Activated naive CD8-positive, alpha-beta T cell (primary cell): ENCODE measurements at regions not wholly inside any gene's neighbourhood (a gene's known extent, or its start where the extent isn't known, plus 50 kb on each side); places are given as distances from the start of the nearest gene placed in this dataset.

ENCODE experiments used
- H3K27ac Mint-ChIP-seq: one replicate; pipeline ENCODE4 v1.8.0; 2021; ENCODE audit warnings: mixed read lengths
- H3K27me3 Mint-ChIP-seq: one replicate; pipeline ENCODE4 v1.8.0; 2021; ENCODE audit warnings: mixed read lengths
- H3K36me3 Mint-ChIP-seq: one replicate; pipeline ENCODE4 v1.8.0; 2021; ENCODE audit warnings: mixed read lengths
- H3K4me1 Mint-ChIP-seq: one replicate; pipeline ENCODE4 v1.8.0; 2021; ENCODE audit warnings: low read depth, mixed read lengths
- H3K4me3 Mint-ChIP-seq: one replicate; pipeline ENCODE4 v1.8.0; 2021; ENCODE audit warnings: mild to moderate bottlenecking, mixed read lengths
- H3K9me3 Mint-ChIP-seq: one replicate; pipeline ENCODE4 v1.8.0; 2021; ENCODE audit warnings: low read depth, mixed read lengths

- H3K9me3 Mint-ChIP-seq = no peaks in the 10 kb centered on the region
- no peaks in the 10 kb centered on the region for H3K36me3 Mint-ChIP-seq
- H3K4me1 Mint-ChIP-seq = no peaks in the 10 kb centered on the region
- no peak overlapping the region for H3K27ac Mint-ChIP-seq
- H3K4me3 Mint-ChIP-seq = no peak overlapping the region
- peaks cover 17% of the 10 kb centered on the region for H3K27me3 Mint-ChIP-seq
Measured at GRCh38 chr10:2926918-2927660, 140.3 kb upstream of the PFKP start.

GRCh38 chr10:2925631-2926030 is 141.7 kb upstream of the PFKP start:
- no peaks in the 10 kb centered on the region for H3K9me3 Mint-ChIP-seq
- H3K36me3 Mint-ChIP-seq = no peaks in the 10 kb centered on the region
- peaks cover 21% of the 10 kb centered on the region for H3K27me3 Mint-ChIP-seq
- H3K4me1 Mint-ChIP-seq = no peaks in the 10 kb centered on the region
- H3K4me3 Mint-ChIP-seq = no peak overlapping the region
- no peak overlapping the region for H3K27ac Mint-ChIP-seq

- Mint-ChIP-seq H3K4me3 (no peak overlapping the region), H3K4me1 (no peaks in the 10 kb centered on the region), H3K27me3 (peaks cover 19% of the 10 kb centered on the region), H3K27ac (no peak overlapping the region), H3K9me3 (no peaks in the 10 kb centered on the region), H3K36me3 (no peaks in the 10 kb centered on the region)
Measured at GRCh38 chr10:2924431-2924830, 142.9 kb upstream of the PFKP start.

- H3K27me3 Mint-ChIP-seq = peaks cover 10% of the 10 kb centered on the region
- H3K4me3 Mint-ChIP-seq = no peak overlapping the region
- no peaks in the 10 kb centered on the region for H3K36me3 Mint-ChIP-seq
- H3K27ac Mint-ChIP-seq = no peak overlapping the region
- no peaks in the 10 kb centered on the region for H3K9me3 Mint-ChIP-seq
- no peaks in the 10 kb centered on the region for H3K4me1 Mint-ChIP-seq
Measured at GRCh38 chr10:2921956-2922680, 145.2 kb upstream of the PFKP start.

- no peak overlapping the region for H3K4me3 Mint-ChIP-seq
- H3K27me3 Mint-ChIP-seq = peaks cover 8% of the 10 kb centered on the region
- H3K4me1 Mint-ChIP-seq = no peaks in the 10 kb centered on the region
- H3K27ac Mint-ChIP-seq = no peak overlapping the region
- H3K36me3 Mint-ChIP-seq = no peaks in the 10 kb centered on the region
- H3K9me3 Mint-ChIP-seq = no peaks in the 10 kb centered on the region
Measured at GRCh38 chr10:2920637-2921036, 146.7 kb upstream of the PFKP start.

GRCh38 chr10:2920168-2920567 is 147.2 kb upstream of the PFKP start:
- H3K9me3 Mint-ChIP-seq = no peaks in the 10 kb centered on the region
- H3K36me3 Mint-ChIP-seq = no peaks in the 10 kb centered on the region
- H3K27me3 Mint-ChIP-seq = peaks cover 8% of the 10 kb centered on the region
- H3K4me3 Mint-ChIP-seq = no peak overlapping the region
- no peak overlapping the region for H3K27ac Mint-ChIP-seq
- H3K4me1 Mint-ChIP-seq = no peaks in the 10 kb centered on the region

- Mint-ChIP-seq H3K4me3 (no peak overlapping the region), H3K27me3 (peaks cover 6% of the 10 kb centered on the region), H3K36me3 (no peaks in the 10 kb centered on the region), H3K9me3 (no peaks in the 10 kb centered on the region), H3K4me1 (no peaks in the 10 kb centered on the region), H3K27ac (no peak overlapping the region)
Measured at GRCh38 chr10:2919016-2919415, 148.3 kb upstream of the PFKP start.

- Mint-ChIP-seq H3K36me3 (no peaks in the 10 kb centered on the region), H3K9me3 (no peaks in the 10 kb centered on the region), H3K27ac (no peak overlapping the region), H3K4me1 (no peaks in the 10 kb centered on the region), H3K27me3 (peaks cover 6% of the 10 kb centered on the region), H3K4me3 (no peak overlapping the region)
Measured at GRCh38 chr10:2918489-2918888, 148.9 kb upstream of the PFKP start.

- H3K4me1 Mint-ChIP-seq = no peaks in the 10 kb centered on the region
- no peak overlapping the region for H3K4me3 Mint-ChIP-seq
- H3K27me3 Mint-ChIP-seq = peaks cover 6% of the 10 kb centered on the region
- no peaks in the 10 kb centered on the region for H3K9me3 Mint-ChIP-seq
- H3K27ac Mint-ChIP-seq = no peak overlapping the region
- no peaks in the 10 kb centered on the region for H3K36me3 Mint-ChIP-seq
Measured at GRCh38 chr10:2917926-2918325, 149.4 kb upstream of the PFKP start.

GRCh38 chr10:2915412-2915811 is 151.9 kb upstream of the PFKP start:
- no peak overlapping the region for H3K27ac Mint-ChIP-seq
- H3K4me1 Mint-ChIP-seq = no peaks in the 10 kb centered on the region
- no peaks in the 10 kb centered on the region for H3K27me3 Mint-ChIP-seq
- no peaks in the 10 kb centered on the region for H3K9me3 Mint-ChIP-seq
- H3K36me3 Mint-ChIP-seq = no peaks in the 10 kb centered on the region
- no peak overlapping the region for H3K4me3 Mint-ChIP-seq

- Mint-ChIP-seq H3K4me1 (no peaks in the 10 kb centered on the region), H3K36me3 (no peaks in the 10 kb centered on the region), H3K4me3 (no peak overlapping the region), H3K27ac (no peak overlapping the region), H3K27me3 (no peaks in the 10 kb centered on the region), H3K9me3 (no peaks in the 10 kb centered on the region)
Measured at GRCh38 chr10:2914741-2915140, 152.6 kb upstream of the PFKP start.

GRCh38 chr10:2913474-2913873 is 153.9 kb upstream of the PFKP start:
- no peak overlapping the region for H3K4me3 Mint-ChIP-seq
- no peak overlapping the region for H3K27ac Mint-ChIP-seq
- H3K9me3 Mint-ChIP-seq = no peaks in the 10 kb centered on the region
- H3K27me3 Mint-ChIP-seq = no peaks in the 10 kb centered on the region
- H3K36me3 Mint-ChIP-seq = no peaks in the 10 kb centered on the region
- peaks cover 10% of the 10 kb centered on the region for H3K4me1 Mint-ChIP-seq

GRCh38 chr10:2910656-2911055 is 156.7 kb upstream of the PFKP start:
- Mint-ChIP-seq H3K27me3 (peaks cover under 1% of the 10 kb centered on the region), H3K36me3 (no peaks in the 10 kb centered on the region), H3K27ac (no peak overlapping the region), H3K9me3 (no peaks in the 10 kb centered on the region), H3K4me3 (no peak overlapping the region), H3K4me1 (peaks cover 10% of the 10 kb centered on the region)

- no peaks in the 10 kb centered on the region for H3K36me3 Mint-ChIP-seq
- peaks cover 10% of the 10 kb centered on the region for H3K4me1 Mint-ChIP-seq
- H3K27me3 Mint-ChIP-seq = peaks cover 2% of the 10 kb centered on the region
- H3K4me3 Mint-ChIP-seq = no peak overlapping the region
- H3K9me3 Mint-ChIP-seq = no peaks in the 10 kb centered on the region
- H3K27ac Mint-ChIP-seq = no peak overlapping the region
Measured at GRCh38 chr10:2909921-2910320, 157.4 kb upstream of the PFKP start.

GRCh38 chr10:2908851-2909630 is 158.3 kb upstream of the PFKP start:
- Mint-ChIP-seq H3K27me3 (peaks cover 3% of the 10 kb centered on the region), H3K27ac (peak overlapping the region; percentile 28), H3K9me3 (no peaks in the 10 kb centered on the region), H3K36me3 (no peaks in the 10 kb centered on the region), H3K4me3 (peak overlapping the region; percentile 8), H3K4me1 (peaks cover 10% of the 10 kb centered on the region)
